Kidney glomerular epithelial cell (primary cell): ENCODE measurements at regions not wholly inside any gene's neighbourhood (a gene's known extent, or its start where the extent isn't known, plus 50 kb on each side); places are given as distances from the start of the nearest gene placed in this dataset.
"Not testable (repeated sequence)": the region's sequence is repeated elsewhere in the genome, so short reads cannot be mapped to it uniquely, and the experiment has no call there.

Experiments
- DNase-seq: peaks from one replicate; lab custom pipeline; 2025; lab: John Stamatoyannopoulos, UW

DNA sequence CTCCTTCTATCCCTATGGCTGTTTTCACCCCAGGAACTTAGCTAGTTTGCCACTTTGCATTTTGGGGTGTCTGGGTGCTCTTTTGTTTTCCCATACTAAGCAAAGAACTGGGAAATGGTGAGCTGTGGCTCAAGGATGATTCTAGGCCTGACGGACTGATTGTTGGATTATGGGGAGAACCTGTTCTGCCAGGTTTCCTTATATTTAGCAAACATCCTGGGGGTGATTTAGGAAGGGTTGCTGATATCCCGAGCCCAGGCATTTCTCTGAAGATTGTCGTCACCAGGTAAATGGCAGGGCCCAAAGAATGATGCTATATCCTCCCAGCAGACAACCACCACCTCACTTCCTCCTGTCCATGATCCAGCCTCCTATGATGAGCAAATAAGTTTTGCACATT, 72.1 kb upstream of the GRB10 start:
- no peak for DNase-seq

DNA sequence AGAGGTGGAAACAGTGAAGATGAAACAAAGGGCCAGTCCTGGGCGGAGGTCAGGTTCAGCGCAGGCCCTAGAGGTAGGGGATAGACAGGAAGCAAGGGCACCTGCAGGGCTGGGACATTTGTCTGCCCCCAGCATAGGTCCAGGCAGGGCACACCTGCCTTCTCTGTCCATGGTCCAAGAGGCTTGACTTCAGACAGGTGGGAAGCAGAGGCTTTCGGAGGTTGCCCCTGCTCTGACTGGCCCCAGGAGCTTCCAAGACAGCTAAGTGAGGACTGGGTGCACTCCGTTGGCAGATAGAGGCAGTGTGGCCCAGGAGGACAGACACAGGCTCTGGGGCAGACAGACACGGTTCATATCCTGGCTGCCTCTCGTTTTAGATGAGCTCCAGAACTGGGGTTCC, 71.6 kb upstream of the GRB10 start:
- no peak for DNase-seq

DNA sequence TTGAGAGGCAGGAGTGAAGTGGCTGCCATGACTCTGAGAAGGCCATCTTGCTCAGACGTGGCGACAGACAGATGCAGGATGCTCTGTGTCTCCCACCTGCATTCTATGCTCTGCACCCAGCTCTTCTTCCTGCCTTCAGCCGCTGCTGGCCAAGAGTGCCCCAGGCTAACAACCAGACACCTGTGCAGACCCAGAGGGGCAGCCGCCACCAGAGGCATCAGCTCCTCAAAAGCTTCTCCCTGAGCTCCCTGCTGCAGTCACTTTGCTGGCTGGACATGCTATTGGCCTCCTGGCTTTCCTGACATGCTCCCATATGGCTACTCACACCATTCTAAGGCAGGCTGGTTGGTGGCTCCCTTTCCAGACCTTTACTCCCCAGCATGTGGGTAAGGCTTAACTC, 70.6 kb upstream of the GRB10 start:
- DNase-seq: no peak

DNA sequence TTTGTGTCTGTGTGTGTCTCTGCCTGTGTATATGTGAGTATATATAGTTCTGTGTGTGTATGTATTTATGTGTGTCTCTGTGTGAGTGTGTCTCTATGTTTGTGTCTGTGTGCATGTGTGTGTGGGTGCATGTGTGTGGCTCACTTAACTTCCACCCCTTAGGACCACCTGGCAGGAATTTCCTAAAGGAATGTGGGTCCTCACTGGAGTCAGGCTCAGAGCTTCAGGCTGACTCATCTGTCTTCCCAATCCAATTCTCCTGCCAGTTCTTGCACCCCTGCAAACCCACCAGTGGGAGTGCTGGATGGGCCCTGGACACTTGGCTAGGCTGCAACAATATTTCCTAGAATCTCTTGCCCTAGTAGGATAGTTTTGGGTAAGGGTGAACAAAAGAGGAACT, 70.2 kb upstream of the GRB10 start:
- no peak for DNase-seq

DNA sequence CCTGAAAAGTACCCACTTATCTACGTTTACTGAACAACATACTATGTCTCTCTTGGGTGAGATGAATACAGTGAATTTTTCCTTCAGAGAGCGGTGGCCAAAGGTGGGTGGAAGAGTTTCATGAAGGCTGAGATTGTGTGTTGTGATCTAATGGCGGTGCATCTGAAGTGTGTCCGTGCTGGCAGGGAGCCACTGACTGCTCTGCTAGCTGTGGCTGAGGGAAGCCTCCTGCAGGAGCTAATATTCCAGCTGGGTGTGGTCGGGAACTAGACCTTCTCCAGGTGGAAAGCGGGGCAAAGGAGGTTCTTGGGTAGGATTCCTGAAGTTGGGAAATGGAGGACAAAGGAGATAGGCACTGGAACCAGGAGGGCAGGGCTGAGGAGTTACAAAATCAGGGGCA, 69.2 kb upstream of the GRB10 start:
- DNase-seq: peak; percentile 79

DNA sequence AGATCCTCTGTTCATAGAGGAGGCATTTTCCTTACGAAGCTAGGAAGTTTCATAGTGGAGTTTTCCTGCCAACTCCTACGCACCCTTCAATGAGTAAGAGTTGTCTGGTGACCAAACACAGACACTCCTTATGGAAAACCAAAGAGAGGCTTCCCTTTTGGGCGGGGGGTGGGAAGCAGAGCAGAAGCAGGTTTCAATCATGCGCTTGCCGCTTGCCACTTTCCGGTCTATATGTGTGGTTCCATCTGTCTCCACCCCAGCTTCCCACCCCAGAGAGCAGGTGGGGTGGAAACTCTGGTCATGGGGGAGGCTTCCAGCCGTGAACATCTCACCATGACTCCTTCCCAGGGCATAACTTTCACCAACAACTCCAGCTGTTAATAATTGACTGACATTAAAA, 68.8 kb upstream of the GRB10 start:
- DNase-seq: peak; percentile 80

DNA sequence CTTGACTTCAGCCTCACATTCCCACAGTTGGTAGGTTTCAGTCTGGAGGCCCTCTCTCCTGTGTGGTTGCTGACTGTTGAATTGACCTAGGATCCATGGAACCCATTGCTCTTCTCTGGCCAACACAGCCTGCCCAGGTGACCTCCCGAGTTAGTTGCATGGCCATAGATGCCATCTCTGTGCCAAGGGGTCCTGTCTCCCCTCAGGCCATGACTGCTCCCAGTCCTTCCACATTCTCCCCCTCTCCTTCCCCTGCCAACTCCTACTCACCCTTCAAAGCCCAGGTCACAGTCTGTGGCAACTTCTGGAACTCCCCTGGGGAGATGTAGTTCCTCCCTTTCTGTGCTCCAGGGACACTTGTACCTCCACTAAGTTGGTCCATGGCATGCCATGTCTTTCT, 67.3 kb upstream of the GRB10 start:
- no peak for DNase-seq

DNA sequence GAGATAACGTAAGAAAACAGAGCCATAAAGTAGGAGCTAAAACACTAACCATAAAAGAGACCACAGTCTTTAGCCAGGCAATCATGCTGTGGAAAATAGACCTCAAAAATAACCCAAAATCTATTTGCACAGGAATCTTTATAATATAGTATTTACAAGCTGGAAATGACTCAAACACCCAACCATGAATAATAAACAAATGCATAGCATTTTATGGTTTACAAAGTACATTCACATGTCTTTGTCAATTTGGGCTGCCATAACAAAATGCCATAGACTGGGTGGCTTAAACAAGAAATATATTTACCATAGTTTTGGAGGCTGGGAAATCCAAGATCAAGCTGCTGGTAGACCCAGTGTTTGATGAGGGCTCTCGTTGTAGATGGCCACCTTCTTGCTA, 65.5 kb upstream of the GRB10 start:
- DNase-seq: no peak

DNA sequence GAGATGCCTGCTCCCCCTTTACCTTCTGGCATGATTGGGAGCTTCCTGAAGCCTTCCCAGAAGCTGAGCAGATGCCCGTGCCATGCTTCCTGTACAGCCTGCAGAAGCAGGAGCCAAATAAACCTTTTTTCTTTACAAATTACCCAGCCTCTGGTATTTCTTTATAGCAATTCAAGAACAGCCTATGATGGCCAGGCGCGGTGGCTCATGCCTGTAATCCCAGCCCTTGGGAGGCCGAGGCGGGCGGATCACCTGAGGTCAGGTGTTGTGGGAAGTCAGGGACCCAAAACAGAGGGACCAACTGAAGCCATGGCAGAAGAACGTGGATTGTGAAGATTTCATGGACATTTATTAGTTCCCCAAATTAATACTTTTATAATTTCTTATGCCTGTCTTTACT, 62.2 kb upstream of the GRB10 start:
- not testable (repeated sequence) for DNase-seq

DNA sequence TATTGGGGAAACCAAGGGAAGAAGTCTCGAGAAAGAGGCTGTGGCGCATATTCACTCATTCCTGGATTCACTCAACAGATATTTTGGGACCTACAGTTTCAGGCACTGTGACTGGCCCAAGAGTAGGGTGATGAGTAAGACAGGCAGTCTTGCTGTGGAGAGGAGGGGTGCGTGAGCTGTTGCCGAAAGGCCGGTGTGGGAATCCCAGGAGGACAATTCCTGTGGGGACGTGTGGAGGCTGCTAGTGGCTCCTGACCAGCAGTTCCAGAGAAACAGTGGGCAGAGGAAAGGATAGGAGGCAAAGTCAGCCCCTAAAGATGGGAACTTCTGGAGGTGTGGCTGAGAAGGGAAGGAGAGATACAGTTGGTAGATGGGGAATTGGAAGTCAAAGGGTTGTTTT, 59.3 kb upstream of the GRB10 start:
- DNase-seq: no peak

DNA sequence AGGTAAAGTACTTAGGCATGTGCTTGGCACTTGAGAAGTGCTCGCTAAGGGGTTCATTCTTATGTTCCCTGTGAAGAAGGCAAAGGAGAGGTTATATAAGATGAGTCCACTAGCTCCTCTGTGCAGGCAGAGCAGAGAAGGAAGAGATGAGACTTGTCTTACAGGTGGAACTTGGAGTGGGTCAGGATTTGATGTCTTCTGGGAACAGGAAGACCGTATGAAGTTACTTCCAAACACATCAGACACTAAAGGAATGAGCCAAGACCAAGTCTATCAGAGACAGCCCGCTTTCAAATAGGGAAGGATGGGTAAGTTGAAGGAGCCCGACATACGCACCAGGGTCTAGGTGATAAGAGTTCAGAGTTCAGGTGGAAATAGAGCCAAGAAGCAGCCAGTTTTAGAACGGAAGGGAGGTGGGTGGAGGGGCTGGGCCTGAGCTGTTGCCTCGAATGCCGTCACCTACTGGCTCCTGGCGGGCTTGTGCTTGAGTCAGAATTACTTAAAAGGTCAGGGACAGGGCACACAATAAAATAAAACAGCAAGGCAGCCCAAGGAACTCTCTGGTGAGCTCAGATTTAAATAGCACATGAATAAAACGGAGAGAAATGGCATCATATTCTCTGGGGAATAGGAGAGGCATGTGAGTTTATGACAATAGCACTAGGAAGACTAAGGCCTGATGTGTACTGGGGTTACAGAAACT, 56.1 kb upstream of the GRB10 start:
- no peak for DNase-seq

DNA sequence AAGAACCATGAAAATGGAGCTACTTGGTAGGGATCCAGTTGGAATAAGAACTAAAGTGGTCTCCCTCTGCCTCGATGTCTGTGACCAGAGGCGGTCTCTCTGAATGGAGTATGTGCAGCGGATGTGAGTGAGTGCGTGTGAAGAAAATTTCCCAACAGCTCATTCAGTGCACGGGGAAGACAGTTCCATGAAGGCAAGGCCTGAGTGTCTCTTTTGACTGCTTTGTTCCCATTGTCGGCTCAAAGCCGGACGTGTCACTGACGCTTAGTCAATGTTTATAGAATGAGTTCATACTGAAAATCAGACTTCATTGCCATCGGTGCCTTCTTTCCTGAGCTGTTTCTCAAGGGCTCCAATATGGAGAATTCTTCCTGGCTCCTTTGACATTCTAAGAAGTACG, 55.3 kb upstream of the GRB10 start:
- DNase-seq: no peak

DNA sequence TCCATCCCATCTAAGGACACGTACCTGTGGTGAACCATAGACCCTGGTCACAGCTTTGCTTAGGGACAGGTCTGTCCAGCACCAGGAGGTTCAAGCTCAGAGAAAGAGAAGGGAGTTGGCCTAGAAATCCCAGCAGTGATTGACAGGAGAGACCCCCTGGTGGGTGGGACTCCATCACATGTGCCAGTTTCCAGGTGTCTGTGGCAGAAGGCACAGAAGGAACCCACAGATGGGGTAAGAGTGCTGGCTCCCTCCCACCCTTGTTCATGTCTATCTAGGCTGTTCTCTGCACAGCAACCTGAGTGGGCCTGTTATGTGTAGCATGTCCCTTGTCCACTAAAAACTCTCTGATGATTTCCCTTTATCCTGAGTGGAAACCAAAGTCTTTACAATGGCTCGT, 54.0 kb upstream of the GRB10 start:
- DNase-seq: no peak

DNA sequence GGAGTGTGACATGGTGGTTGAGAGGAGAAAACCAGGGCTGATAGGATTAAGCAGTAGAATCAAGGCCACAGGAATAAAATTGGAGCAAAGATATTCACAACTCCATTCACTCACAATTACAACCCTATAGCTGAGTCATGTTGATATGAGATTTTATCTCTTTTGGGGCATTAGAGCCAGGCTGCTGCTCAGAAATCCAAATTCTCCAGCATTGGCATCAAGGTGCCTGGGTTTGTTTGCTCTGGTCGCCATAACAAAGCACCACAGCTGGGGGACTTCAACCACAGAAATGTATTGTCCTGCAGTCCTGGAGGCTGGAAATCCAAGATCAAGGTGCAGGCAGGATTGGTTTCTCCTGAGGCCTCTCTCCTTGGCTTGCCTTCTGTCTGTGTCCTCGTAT, 52.5 kb upstream of the GRB10 start:
- DNase-seq: no peak

DNA sequence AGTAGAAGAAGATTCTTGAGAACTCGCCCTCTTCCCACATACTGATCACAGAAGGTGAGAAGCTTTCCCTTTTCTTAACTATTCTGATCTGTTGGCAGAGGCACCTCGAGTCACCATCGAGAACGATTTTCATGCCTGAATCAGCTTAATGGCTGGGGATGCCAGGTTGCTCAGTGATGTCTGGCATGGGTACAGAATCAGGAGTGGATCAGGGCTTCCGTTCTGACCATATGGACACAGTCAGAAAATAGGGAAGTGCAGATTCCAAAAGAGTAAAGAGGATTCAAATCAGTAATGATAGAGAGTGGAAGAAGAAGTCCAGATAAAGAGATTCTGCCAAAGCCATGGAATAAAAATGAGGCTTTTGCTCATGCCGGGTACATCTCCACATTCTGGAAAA, 52.0 kb upstream of the GRB10 start:
- DNase-seq: no peak

DNA sequence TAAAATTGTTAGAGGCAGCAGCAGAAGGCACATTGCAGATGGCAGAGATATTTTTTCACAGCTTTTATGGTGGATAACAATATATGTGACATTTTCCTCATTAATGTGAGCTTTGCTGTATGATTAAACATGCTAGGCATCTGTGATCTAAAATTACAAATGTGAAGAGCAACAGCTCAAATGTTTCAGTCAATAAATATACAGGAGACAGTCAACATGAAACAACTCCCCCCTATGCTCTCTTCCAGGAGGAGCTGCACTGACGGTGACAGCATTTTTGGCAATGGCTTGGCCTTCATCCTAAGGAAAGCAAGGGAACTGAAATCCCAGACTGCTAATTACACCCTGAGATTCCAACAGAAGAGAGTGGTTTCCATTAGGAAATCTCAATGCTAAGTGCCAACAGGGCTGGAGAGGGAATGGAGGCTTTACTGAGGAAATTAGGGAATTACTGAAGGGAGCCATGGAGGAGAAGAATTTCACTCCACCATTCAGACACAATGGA, 51.4 kb upstream of the GRB10 start:
- DNase-seq: no peak

DNA sequence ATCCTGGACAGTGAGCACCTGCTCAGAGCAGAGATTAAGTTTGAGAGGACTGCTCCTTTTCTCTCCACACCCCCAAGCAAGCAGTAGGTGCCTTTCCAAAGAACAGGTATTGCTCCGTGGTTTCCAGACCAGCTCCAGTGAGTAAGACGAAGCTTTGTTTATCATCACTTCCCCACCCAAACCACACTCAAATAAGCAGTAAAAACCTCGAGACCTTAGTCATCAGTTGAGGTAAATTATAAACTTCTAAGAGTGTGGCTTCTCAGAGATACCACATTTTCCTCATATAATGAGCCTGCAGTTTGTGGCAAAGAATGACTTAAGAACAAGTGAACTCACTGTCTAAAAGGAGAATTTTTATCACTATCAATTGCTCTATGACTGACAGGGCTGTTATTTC, 50.0 kb upstream of the GRB10 start:
- peak; percentile 89 for DNase-seq
